H4 (cell line): ENCODE measurements at regions not wholly inside any gene's neighbourhood (a gene's known extent, or its start where the extent isn't known, plus 50 kb on each side); places are given as distances from the start of the nearest gene placed in this dataset.

Source experiments
- DNase-seq: peaks from one replicate; pipeline ENCODE4 v3.0.0-alpha.2; 2015; ENCODE audit warnings: low spot score

- no peak for DNase-seq
Observed at GRCh38 chr19:28026636-28027035, 1186.3 kb downstream of the UQCRFS1 start.

GRCh38 chr19:28024920-28025319, 1188.0 kb downstream of the UQCRFS1 start:
- DNase-seq = no peak

GRCh38 chr19:28023064-28023463, 1189.9 kb downstream of the UQCRFS1 start:
- no peak for DNase-seq

- no peak for DNase-seq
Observed at GRCh38 chr19:28022506-28022905, 1190.4 kb downstream of the UQCRFS1 start.

GRCh38 chr19:28021259-28022185, 1191.4 kb downstream of the UQCRFS1 start:
- DNase-seq = no peak

- no peak for DNase-seq
Observed at GRCh38 chr19:28020619-28021258, 1192.2 kb downstream of the UQCRFS1 start.

- no peak for DNase-seq
Observed at GRCh38 chr19:28019901-28020300, 1193.0 kb downstream of the UQCRFS1 start.

GRCh38 chr19:28019371-28019770, 1193.6 kb downstream of the UQCRFS1 start:
- DNase-seq = no peak

- DNase-seq = no peak
Observed at GRCh38 chr19:28018499-28018898, 1194.5 kb downstream of the UQCRFS1 start.

GRCh38 chr19:28014615-28015405, 1198.1 kb downstream of the UQCRFS1 start:
- no peak for DNase-seq

- DNase-seq = no peak
Observed at GRCh38 chr19:28012361-28012760, 1200.6 kb downstream of the UQCRFS1 start.

GRCh38 chr19:28010656-28011055, 1202.3 kb downstream of the UQCRFS1 start:
- DNase-seq = no peak

- no peak for DNase-seq
Observed at GRCh38 chr19:28009696-28010095, 1203.3 kb downstream of the UQCRFS1 start.

- no peak for DNase-seq
Observed at GRCh38 chr19:28008695-28009094, 1204.3 kb downstream of the UQCRFS1 start.

- no peak for DNase-seq
Observed at GRCh38 chr19:28003543-28003942, 1209.4 kb downstream of the UQCRFS1 start.

- DNase-seq = no peak
Observed at GRCh38 chr19:27997069-27997468, 1215.9 kb downstream of the UQCRFS1 start.

GRCh38 chr19:27993619-27994570, 1219.1 kb downstream of the UQCRFS1 start:
- DNase-seq = no peak

GRCh38 chr19:27986299-27986698, 1226.7 kb downstream of the UQCRFS1 start:
- DNase-seq = no peak

GRCh38 chr19:27975419-27976005, 1237.4 kb downstream of the UQCRFS1 start:
- DNase-seq = no peak

GRCh38 chr19:27974082-27974513, 1238.9 kb downstream of the UQCRFS1 start:
- DNase-seq = no peak
